A549 (cell line): ENCODE measurements at regions not wholly inside any gene's neighbourhood (a gene's known extent, or its start where the extent isn't known, plus 50 kb on each side); places are given as distances from the start of the nearest gene placed in this dataset.

Experiments
- ATAC-seq, 2 experiments: fragments of 200-7000 bp in 1 of 2; fragments of >200 bp in 1 of 2; cut with Nextera tagmentation in 1 of 2; cut with Tn5 transposase in 1 of 2; 3 replicates each; pipeline versions ENCODE4 v1.8.0 to v1.9.1; 2018 to 2020; ENCODE audit warnings: mild to moderate bottlenecking in 1 of 2, moderate library complexity in 1 of 2
- CTCF ChIA-PET: fragments of 300-600 bp; sonication (Branson Sonifier 250); formaldehyde crosslinking; extraction: SDS; loops from one replicate; lab custom pipeline; 2021; ENCODE audit warnings: antibody characterized with exemption, inconsistent platforms; lab: Yijun Ruan, JAX
- POLR2A ChIA-PET: fragments of 350-600 bp; formaldehyde crosslinking; extraction: SDS; loops from one replicate; lab custom pipeline; 2021; ENCODE audit warnings: antibody characterized with exemption, inconsistent platforms; lab: Yijun Ruan, JAX
- DNase-seq, 2 experiments: peaks; one replicate each; pipeline versions ENCODE4 v3.0.0 to v3.0.0-alpha.2; 2011 to 2016; ENCODE audit warnings: low read depth in 1 of 2, low spot score in 1 of 2
- FAIRE-seq: peaks from 2 replicates; lab custom pipeline; 2011; peaks lifted over from hg19 to GRCh38; lab: Jason Lieb, UNC
- H3K27ac ChIP-seq, 2 experiments: fragments of >200 bp; sonication (Bioruptor Twin); formaldehyde crosslinking; 3 replicates each; pipeline ENCODE4 v1.5.1; 2016 to 2017
- H3K4me1 ChIP-seq: fragments of >200 bp; sonication (Bioruptor Twin); formaldehyde crosslinking; 3 replicates; pipeline ENCODE4 v1.6.1; 2016
- H3K4me2 ChIP-seq: fragments of >200 bp; sonication (Bioruptor Twin); formaldehyde crosslinking; 3 replicates; pipeline ENCODE4 v1.6.1; 2016
- H3K4me3 ChIP-seq: fragments of >200 bp; sonication (Bioruptor Twin); formaldehyde crosslinking; 3 replicates; pipeline ENCODE4 v1.5.1; 2016
- H3K9me3 ChIP-seq: fragments of >200 bp; sonication (Bioruptor Twin); formaldehyde crosslinking; 3 replicates; pipeline ENCODE4 v1.6.1; 2016
- BCL3 ChIP-seq: fragments of >200 bp; sonication (Bioruptor Twin); formaldehyde crosslinking; IDR thresholded peaks from 3 replicates; pipeline ENCODE4 v1.6.1; 2016
- BHLHE40 ChIP-seq: IDR thresholded peaks from 2 replicates; pipeline ENCODE4 v1.6.1; 2012; ENCODE audit warnings: low read depth, low read length, inconsistent platforms
- CBX2 ChIP-seq: fragments of 200-600 bp; sonication (generic); IDR thresholded peaks from 2 replicates; pipeline ENCODE4 v1.6.1; 2016; ENCODE audit warnings: low read depth, mild to moderate bottlenecking, borderline replicate concordance
- CHD4 ChIP-seq: fragments of 200-600 bp; sonication (generic); IDR thresholded peaks from 2 replicates; pipeline ENCODE4 v1.6.1; 2016; ENCODE audit warnings: antibody characterized with exemption, mild to moderate bottlenecking, borderline replicate concordance
- EHF ChIP-seq: fragments of 250-450 bp; sonication (Bioruptor Pico); IDR thresholded peaks from 2 replicates; pipeline ENCODE4 v1.5.0; 2020; ENCODE audit warnings: mild to moderate bottlenecking
- ELK1 ChIP-seq: fragments of 150-350 bp; IDR thresholded peaks from 2 replicates; pipeline ENCODE4 v1.6.1; 2014; ENCODE audit warnings: low read depth, mild to moderate bottlenecking, low read length
- FOXS1 ChIP-seq: fragments of 250-450 bp; sonication (Bioruptor Pico); IDR thresholded peaks from 2 replicates; pipeline ENCODE4 v1.5.0; 2020; ENCODE audit warnings: mild to moderate bottlenecking, moderate library complexity
- HOXA7 ChIP-seq: fragments of 250-450 bp; sonication (Bioruptor Pico); IDR thresholded peaks from 2 replicates; pipeline ENCODE4 v1.5.0; 2020; ENCODE audit warnings: mild to moderate bottlenecking, moderate library complexity
- HOXB5 ChIP-seq: fragments of 250-450 bp; sonication (Bioruptor Pico); IDR thresholded peaks from 2 replicates; pipeline ENCODE4 v1.5.0; 2020; ENCODE audit warnings: mild to moderate bottlenecking, moderate library complexity
- KDM1A ChIP-seq: fragments of 200-600 bp; sonication (generic); IDR thresholded peaks from 2 replicates; pipeline ENCODE4 v1.6.1; 2016; ENCODE audit warnings: low read depth, mild to moderate bottlenecking
- MAFK ChIP-seq: fragments of 450-650 bp; IDR thresholded peaks from 2 replicates; pipeline ENCODE4 v1.6.1; 2014; ENCODE audit not compliant: partially characterized antibody
- POLR2AphosphoS2 ChIP-seq: conservative IDR thresholded peaks from 2 replicates; pipeline ENCODE4 v1.6.1; 2012; ENCODE audit warnings: low read length, improper control_type of control experiment, inconsistent platforms
- RARB ChIP-seq: fragments of 250-450 bp; sonication (Bioruptor Pico); IDR thresholded peaks from 2 replicates; pipeline ENCODE4 v1.8.0; 2021; ENCODE audit warnings: mild to moderate bottlenecking, moderate library complexity
- RCOR1 ChIP-seq: fragments of 150-350 bp; IDR thresholded peaks from 2 replicates; pipeline ENCODE4 v1.6.1; 2014; ENCODE audit warnings: antibody characterized with exemption, low read length, low read depth
- REST ChIP-seq: fragments of 200-600 bp; sonication (generic); IDR thresholded peaks from 2 replicates; pipeline ENCODE4 v1.6.1; 2016; ENCODE audit warnings: antibody characterized with exemption, mild to moderate bottlenecking, moderate library complexity
- SREBF2 ChIP-seq: fragments of 450-650 bp; IDR thresholded peaks from 2 replicates; pipeline ENCODE4 v1.6.1; 2014; ENCODE audit warnings: mild to moderate bottlenecking, moderate library complexity
- TP53 ChIP-seq: fragments of 250-450 bp; sonication (Bioruptor Pico); IDR thresholded peaks from 2 replicates; pipeline ENCODE4 v1.5.0; 2021; ENCODE audit warnings: mild to moderate bottlenecking, moderate library complexity
- ZC3H11A ChIP-seq: fragments of 450-650 bp; IDR thresholded peaks from 2 replicates; pipeline ENCODE4 v1.6.1; 2014; ENCODE audit warnings: antibody characterized with exemption, mild to moderate bottlenecking
- ZFP36 ChIP-seq: fragments of 450-650 bp; IDR thresholded peaks from 2 replicates; pipeline ENCODE4 v1.6.1; 2014; ENCODE audit warnings: borderline replicate concordance; ENCODE audit not compliant: partially characterized antibody
- ZSCAN20 ChIP-seq: fragments of 250-450 bp; sonication (Bioruptor Pico); IDR thresholded peaks from 2 replicates; pipeline ENCODE4 v1.8.0; 2022; ENCODE audit warnings: mild to moderate bottlenecking, moderate library complexity
- WGBS: methylation state at CpG from one replicate; pipeline ENCODE4 v1.1.6; 2017; ENCODE audit errors: missing lambda C conversion rate; 5-methylcytosine and 5-hydroxymethylcytosine counted together
- TF ChIP-seq, protein P1 (sequence below): IDR thresholded peaks from 2 replicates; pipeline ENCODE4 v1.6.1; 2012
- TF ChIP-seq, protein P2 (sequence below): IDR thresholded peaks from 2 replicates; pipeline ENCODE4 v1.6.1; 2012
- TF ChIP-seq, protein P3 (sequence below): fragments of 250-450 bp; sonication (Bioruptor Pico); IDR thresholded peaks from 2 replicates; pipeline ENCODE4 v1.5.0; 2021; ENCODE audit warnings: mild to moderate bottlenecking, moderate library complexity, borderline replicate concordance

DNA sequence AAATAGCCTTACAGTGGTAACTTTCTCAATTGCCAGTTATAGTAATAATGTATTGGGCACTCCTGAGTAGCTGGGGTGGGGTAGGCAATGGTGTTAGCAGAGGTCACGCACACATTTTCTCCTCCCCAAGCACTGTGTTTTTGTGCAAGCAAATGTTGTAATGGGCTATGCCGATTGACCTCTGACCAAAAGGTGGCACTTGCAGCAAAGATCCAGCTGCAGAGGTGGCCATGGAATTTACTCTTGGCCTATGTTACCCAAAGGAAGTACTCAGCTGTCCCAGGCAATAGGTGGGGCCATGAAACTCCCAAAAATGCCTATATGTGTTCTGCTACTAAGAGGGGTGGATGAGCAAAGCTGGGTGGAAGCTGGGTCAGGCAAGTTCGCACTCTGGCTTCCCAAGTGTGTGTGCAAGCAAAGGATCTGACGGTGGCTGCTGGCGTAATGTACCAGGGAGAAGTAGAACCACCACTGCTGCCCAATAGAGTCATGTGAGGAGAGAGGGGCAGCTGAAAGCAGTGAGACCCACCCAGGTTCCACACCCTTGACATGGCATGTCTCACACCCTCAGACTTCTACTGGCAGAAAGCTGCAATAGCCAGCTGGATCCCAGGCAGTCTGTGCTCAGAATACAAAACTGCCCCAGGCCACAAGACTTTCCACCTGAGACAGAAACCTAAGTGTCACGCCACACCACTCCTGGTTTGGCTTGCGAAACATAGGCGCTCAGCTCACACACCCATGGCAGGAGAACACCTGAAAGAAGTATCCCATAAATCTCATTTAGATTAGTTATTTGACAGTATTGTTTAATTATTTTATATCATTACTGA, 353.3 kb upstream of the EMCN start:
- ChIA-PET CTCF (no interaction called here), POLR2A (no interaction called here)
- ATAC-seq (no peak), FAIRE-seq (no peak), DNase-seq (no peak)
- Histone ChIP-seq H3K9me3 (no peaks in the 10 kb centered on the region), H3K27ac (no peak overlapping the region), H3K4me1 (no peaks in the 10 kb centered on the region), H3K4me3 (no peak overlapping the region), H3K4me2 (no peak overlapping the region)
- TF ChIP-seq CBX2 (no peak), BHLHE40 (no peak), HOXB5 (CRISPR knock-in tag) (no peak), MAFK (no peak), KDM1A (no peak), FOXS1 (CRISPR knock-in tag) (no peak), ELK1 (no peak), CHD4 (no peak), SREBF2 (no peak), TP53 (CRISPR knock-in tag) (no peak), ZSCAN20 (CRISPR knock-in tag) (no peak), RARB (no peak), REST (no peak), BCL3 (no peak), ZC3H11A (no peak), HOXA7 (CRISPR knock-in tag) (no peak), EHF (CRISPR knock-in tag) (no peak), RCOR1 (no peak), ZFP36 (no peak)
- TF ChIP-seq, protein P1, sequence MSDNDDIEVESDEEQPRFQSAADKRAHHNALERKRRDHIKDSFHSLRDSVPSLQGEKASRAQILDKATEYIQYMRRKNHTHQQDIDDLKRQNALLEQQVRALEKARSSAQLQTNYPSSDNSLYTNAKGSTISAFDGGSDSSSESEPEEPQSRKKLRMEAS, result no peak
- WGBS, result 86% methylated on average over 5 of the region's 8 CpGs

- ChIA-PET POLR2A (no interaction called here), CTCF (no interaction called here)
- DNase-seq (no peak), FAIRE-seq (no peak), ATAC-seq (no peak)
- H3K4me2 ChIP-seq, result no peak overlapping the region
- no peaks in the 10 kb centered on the region for H3K4me1 ChIP-seq
- no peaks in the 10 kb centered on the region for H3K9me3 ChIP-seq
- H3K27ac ChIP-seq, result no peak overlapping the region
- WGBS, result 46% methylated on average over 1 of the region's 1 CpG
- no peak overlapping the region for H3K4me3 ChIP-seq
- TF ChIP-seq, protein P2, sequence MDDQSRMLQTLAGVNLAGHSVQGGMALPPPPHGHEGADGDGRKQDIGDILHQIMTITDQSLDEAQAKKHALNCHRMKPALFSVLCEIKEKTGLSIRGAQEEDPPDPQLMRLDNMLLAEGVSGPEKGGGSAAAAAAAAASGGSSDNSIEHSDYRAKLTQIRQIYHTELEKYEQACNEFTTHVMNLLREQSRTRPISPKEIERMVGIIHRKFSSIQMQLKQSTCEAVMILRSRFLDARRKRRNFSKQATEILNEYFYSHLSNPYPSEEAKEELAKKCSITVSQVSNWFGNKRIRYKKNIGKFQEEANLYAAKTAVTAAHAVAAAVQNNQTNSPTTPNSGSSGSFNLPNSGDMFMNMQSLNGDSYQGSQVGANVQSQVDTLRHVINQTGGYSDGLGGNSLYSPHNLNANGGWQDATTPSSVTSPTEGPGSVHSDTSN, result no peak
- TF ChIP-seq REST, result no peak
- TF ChIP-seq, protein P3, sequence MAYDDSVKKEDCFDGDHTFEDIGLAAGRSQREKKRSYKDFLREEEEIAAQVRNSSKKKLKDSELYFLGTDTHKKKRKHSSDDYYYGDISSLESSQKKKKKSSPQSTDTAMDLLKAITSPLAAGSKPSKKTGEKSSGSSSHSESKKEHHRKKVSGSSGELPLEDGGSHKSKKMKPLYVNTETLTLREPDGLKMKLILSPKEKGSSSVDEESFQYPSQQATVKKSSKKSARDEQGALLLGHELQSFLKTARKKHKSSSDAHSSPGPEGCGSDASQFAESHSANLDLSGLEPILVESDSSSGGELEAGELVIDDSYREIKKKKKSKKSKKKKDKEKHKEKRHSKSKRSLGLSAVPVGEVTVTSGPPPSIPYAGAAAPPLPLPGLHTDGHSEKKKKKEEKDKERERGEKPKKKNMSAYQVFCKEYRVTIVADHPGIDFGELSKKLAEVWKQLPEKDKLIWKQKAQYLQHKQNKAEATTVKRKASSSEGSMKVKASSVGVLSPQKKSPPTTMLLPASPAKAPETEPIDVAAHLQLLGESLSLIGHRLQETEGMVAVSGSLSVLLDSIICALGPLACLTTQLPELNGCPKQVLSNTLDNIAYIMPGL (CRISPR knock-in tag), result no peak
- no peak for TF ChIP-seq POLR2AphosphoS2
- TF ChIP-seq ZC3H11A, result no peak
These were observed 351.5 kb upstream of the EMCN start for GRCh38 chr4:100869276-100869675.
